HEK293 (cell line): ENCODE measurements at regions not wholly inside any gene's neighbourhood (a gene's known extent, or its start where the extent isn't known, plus 50 kb on each side); places are given as distances from the start of the nearest gene placed in this dataset.

Source experiments
- ZFP3 ChIP-seq: fragments of 450-650 bp; formaldehyde crosslinking; IDR thresholded peaks from 2 replicates; pipeline ENCODE4 v1.5.1; 2016; ENCODE audit warnings: low read depth, missing biosample characterization, missing genetic modification characterization
- ZNF394 ChIP-seq: fragments of 450-650 bp; formaldehyde crosslinking; IDR thresholded peaks from 2 replicates; pipeline ENCODE4 v1.5.1; 2016; ENCODE audit warnings: missing biosample characterization, missing genetic modification characterization, mild to moderate bottlenecking, moderate library complexity, borderline replicate concordance
- ZNF510 ChIP-seq: fragments of 450-650 bp; formaldehyde crosslinking; IDR thresholded peaks from 2 replicates; pipeline ENCODE4 v1.5.1; 2018; ENCODE audit warnings: mild to moderate bottlenecking, missing genetic modification characterization, missing biosample characterization; ENCODE audit not compliant: insufficient replicate concordance
- ZNF555 ChIP-seq: fragments of 450-650 bp; formaldehyde crosslinking; conservative IDR thresholded peaks from 2 replicates; pipeline ENCODE4 v1.5.1; 2017; ENCODE audit warnings: missing biosample characterization, mild to moderate bottlenecking, missing genetic modification characterization, inconsistent platforms
- ZNF571 ChIP-seq: fragments of 450-650 bp; formaldehyde crosslinking; IDR thresholded peaks from 2 replicates; pipeline ENCODE4 v1.5.0; 2017; ENCODE audit warnings: missing biosample characterization, missing genetic modification characterization
- ZNF600 ChIP-seq: fragments of 450-650 bp; formaldehyde crosslinking; IDR thresholded peaks from 2 replicates; pipeline ENCODE4 v1.5.1; 2016; ENCODE audit warnings: missing biosample characterization, missing genetic modification characterization
- ZNF707 ChIP-seq: fragments of 450-650 bp; formaldehyde crosslinking; IDR thresholded peaks from 2 replicates; pipeline ENCODE4 v1.5.1; 2016; ENCODE audit warnings: missing biosample characterization, missing genetic modification characterization
- TF ChIP-seq, protein P1 (sequence below): fragments of 450-650 bp; formaldehyde crosslinking; IDR thresholded peaks from 2 replicates; pipeline ENCODE4 v1.5.1; 2016; ENCODE audit warnings: missing biosample characterization, missing genetic modification characterization, low read depth
- TF ChIP-seq, protein P2 (sequence below): fragments of 450-650 bp; formaldehyde crosslinking; IDR thresholded peaks from 2 replicates; pipeline ENCODE4 v1.5.1; 2016; ENCODE audit warnings: missing biosample characterization, missing genetic modification characterization
- TF ChIP-seq, protein P3 (sequence below): fragments of 450-650 bp; formaldehyde crosslinking; IDR thresholded peaks from 2 replicates; pipeline ENCODE4 v1.5.1; 2016; ENCODE audit warnings: missing biosample characterization, missing genetic modification characterization
- TF ChIP-seq, protein P4 (sequence below): fragments of 450-650 bp; formaldehyde crosslinking; IDR thresholded peaks from 2 replicates; pipeline ENCODE4 v1.5.1; 2016; ENCODE audit warnings: missing biosample characterization, missing genetic modification characterization
- TF ChIP-seq, protein P5 (sequence below): fragments of 450-650 bp; formaldehyde crosslinking; IDR thresholded peaks from 2 replicates; pipeline ENCODE4 v1.5.1; 2016; ENCODE audit warnings: missing biosample characterization, missing genetic modification characterization

DNA sequence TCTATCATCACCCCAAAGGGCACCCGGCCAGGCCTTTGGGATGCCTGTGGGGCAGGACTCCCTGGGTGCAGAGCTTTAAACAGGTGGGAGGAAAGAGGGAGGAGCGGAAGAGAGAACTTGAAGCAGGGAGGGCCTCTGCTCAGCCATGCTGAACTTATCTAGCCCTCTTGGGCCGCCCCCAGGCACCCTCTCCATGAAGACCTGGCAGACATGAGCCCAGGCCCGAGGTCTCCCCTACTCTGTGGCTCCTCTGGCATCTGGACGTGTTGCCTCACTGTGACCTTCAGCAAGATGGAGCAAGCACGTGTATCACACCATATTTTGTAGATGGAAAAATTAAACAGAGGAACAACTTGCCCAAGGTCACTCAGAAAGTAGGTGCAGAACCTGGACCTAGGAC, 711.4 kb downstream of the MATN1 start:
- TF ChIP-seq, protein P1, sequence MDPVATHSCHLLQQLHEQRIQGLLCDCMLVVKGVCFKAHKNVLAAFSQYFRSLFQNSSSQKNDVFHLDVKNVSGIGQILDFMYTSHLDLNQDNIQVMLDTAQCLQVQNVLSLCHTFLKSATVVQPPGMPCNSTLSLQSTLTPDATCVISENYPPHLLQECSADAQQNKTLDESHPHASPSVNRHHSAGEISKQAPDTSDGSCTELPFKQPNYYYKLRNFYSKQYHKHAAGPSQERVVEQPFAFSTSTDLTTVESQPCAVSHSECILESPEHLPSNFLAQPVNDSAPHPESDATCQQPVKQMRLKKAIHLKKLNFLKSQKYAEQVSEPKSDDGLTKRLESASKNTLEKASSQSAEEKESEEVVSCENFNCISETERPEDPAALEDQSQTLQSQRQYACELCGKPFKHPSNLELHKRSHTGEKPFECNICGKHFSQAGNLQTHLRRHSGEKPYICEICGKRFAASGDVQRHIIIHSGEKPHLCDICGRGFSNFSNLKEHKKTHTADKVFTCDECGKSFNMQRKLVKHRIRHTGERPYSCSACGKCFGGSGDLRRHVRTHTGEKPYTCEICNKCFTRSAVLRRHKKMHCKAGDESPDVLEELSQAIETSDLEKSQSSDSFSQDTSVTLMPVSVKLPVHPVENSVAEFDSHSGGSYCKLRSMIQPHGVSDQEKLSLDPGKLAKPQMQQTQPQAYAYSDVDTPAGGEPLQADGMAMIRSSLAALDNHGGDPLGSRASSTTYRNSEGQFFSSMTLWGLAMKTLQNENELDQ (tag by site-specific recombination): no peak
- TF ChIP-seq, protein P2, sequence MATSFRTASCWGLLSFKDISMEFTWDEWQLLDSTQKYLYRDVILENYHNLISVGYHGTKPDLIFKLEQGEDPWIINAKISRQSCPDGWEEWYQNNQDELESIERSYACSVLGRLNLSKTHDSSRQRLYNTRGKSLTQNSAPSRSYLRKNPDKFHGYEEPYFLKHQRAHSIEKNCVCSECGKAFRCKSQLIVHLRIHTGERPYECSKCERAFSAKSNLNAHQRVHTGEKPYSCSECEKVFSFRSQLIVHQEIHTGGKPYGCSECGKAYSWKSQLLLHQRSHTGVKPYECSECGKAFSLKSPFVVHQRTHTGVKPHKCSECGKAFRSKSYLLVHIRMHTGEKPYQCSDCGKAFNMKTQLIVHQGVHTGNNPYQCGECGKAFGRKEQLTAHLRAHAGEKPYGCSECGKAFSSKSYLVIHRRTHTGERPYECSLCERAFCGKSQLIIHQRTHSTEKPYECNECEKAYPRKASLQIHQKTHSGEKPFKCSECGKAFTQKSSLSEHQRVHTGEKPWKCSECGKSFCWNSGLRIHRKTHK: no peak
- TF ChIP-seq, protein P3, sequence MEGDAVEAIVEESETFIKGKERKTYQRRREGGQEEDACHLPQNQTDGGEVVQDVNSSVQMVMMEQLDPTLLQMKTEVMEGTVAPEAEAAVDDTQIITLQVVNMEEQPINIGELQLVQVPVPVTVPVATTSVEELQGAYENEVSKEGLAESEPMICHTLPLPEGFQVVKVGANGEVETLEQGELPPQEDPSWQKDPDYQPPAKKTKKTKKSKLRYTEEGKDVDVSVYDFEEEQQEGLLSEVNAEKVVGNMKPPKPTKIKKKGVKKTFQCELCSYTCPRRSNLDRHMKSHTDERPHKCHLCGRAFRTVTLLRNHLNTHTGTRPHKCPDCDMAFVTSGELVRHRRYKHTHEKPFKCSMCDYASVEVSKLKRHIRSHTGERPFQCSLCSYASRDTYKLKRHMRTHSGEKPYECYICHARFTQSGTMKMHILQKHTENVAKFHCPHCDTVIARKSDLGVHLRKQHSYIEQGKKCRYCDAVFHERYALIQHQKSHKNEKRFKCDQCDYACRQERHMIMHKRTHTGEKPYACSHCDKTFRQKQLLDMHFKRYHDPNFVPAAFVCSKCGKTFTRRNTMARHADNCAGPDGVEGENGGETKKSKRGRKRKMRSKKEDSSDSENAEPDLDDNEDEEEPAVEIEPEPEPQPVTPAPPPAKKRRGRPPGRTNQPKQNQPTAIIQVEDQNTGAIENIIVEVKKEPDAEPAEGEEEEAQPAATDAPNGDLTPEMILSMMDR (tag by site-specific recombination): no peak
- TF ChIP-seq ZNF600 (tag by site-specific recombination) (no peak), ZNF394 (no peak), ZNF555 (tag by site-specific recombination) (no peak), ZFP3 (tag by site-specific recombination) (no peak), ZNF510 (tag by site-specific recombination) (no peak), ZNF707 (tag by site-specific recombination) (no peak), ZNF571 (tag by site-specific recombination) (no peak)
- TF ChIP-seq, protein P4, sequence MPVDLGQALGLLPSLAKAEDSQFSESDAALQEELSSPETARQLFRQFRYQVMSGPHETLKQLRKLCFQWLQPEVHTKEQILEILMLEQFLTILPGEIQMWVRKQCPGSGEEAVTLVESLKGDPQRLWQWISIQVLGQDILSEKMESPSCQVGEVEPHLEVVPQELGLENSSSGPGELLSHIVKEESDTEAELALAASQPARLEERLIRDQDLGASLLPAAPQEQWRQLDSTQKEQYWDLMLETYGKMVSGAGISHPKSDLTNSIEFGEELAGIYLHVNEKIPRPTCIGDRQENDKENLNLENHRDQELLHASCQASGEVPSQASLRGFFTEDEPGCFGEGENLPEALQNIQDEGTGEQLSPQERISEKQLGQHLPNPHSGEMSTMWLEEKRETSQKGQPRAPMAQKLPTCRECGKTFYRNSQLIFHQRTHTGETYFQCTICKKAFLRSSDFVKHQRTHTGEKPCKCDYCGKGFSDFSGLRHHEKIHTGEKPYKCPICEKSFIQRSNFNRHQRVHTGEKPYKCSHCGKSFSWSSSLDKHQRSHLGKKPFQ (tag by site-specific recombination): no peak
- TF ChIP-seq, protein P5, sequence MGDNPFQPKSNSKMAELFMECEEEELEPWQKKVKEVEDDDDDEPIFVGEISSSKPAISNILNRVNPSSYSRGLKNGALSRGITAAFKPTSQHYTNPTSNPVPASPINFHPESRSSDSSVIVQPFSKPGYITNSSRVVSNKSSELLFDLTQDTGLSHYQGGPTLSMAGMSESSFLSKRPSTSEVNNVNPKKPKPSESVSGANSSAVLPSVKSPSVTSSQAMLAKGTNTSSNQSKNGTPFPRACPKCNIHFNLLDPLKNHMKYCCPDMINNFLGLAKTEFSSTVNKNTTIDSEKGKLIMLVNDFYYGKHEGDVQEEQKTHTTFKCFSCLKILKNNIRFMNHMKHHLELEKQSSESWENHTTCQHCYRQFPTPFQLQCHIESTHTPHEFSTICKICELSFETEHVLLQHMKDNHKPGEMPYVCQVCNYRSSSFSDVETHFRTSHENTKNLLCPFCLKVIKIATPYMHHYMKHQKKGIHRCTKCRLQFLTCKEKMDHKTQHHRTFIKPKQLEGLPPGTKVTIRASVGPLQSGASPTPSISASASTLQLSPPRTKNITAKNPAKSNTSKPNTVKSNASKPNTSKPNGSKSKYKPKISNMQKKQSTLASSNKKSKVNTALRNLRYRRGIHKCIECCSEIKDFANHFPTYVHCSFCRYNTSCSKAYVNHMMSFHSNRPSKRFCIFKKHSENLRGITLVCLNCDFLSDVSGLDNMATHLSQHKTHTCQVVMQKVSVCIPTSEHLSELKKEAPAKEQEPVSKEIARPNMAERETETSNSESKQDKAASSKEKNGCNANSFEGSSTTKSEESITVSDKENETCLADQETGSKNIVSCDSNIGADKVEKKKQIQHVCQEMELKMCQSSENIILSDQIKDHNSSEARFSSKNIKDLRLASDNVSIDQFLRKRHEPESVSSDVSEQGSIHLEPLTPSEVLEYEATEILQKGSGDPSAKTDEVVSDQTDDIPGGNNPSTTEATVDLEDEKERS (tag by site-specific recombination): no peak
